Muscle layer of colon (tissue), 2 donors: ENCODE measurements at regions not wholly inside any gene's neighbourhood (a gene's known extent, or its start where the extent isn't known, plus 50 kb on each side); places are given as distances from the start of the nearest gene placed in this dataset.
"Not testable (repeated sequence)": the region's sequence is repeated elsewhere in the genome, so short reads cannot be mapped to it uniquely, and the experiment has no call there.

Experiments
- H3K27ac ChIP-seq: one replicate; pipeline ENCODE4 v1.7.0; 2013; ENCODE audit warnings: low read depth, mild to moderate bottlenecking, low read length, moderate library complexity
- H3K27me3 ChIP-seq, 2 donors: one replicate each; pipeline ENCODE4 v1.7.0; 2013; ENCODE audit warnings: low read length in 2 of 2, mild to moderate bottlenecking in 2 of 2; ENCODE audit not compliant: insufficient read depth in 2 of 2, control insufficient read depth in 1 of 2
- H3K36me3 ChIP-seq: one replicate; pipeline ENCODE4 v1.7.0; 2013; ENCODE audit warnings: mild to moderate bottlenecking, low read length; ENCODE audit not compliant: insufficient read depth
- H3K4me1 ChIP-seq: one replicate; pipeline ENCODE4 v1.7.0; 2013; ENCODE audit warnings: mild to moderate bottlenecking, low read length; ENCODE audit not compliant: insufficient read depth
- H3K4me3 ChIP-seq, 2 donors: one replicate each; pipeline ENCODE4 v1.7.0; 2013; ENCODE audit warnings: low read length in 2 of 2, low read depth in 1 of 2, mild to moderate bottlenecking in 1 of 2, moderate library complexity in 1 of 2
- H3K9ac ChIP-seq: one replicate; pipeline ENCODE4 v1.7.0; 2013; ENCODE audit warnings: low read length
- H3K9me3 ChIP-seq: one replicate; pipeline ENCODE4 v1.7.0; 2013; ENCODE audit warnings: mild to moderate bottlenecking, low read length
- donor health status: abdominal sarcoma.
- donor health status: Adenocarcinoma of cecum.

GRCh38 chr5:163951069-163951468 lies 445.6 kb downstream of the MAT2B start:
- Histone ChIP-seq H3K27me3 (no peaks in the 10 kb centered on the region), H3K4me1 (no peaks in the 10 kb centered on the region), H3K9me3 (no peaks in the 10 kb centered on the region), H3K4me3 (no peak overlapping the region), H3K9ac (no peak overlapping the region), H3K27ac (no peak overlapping the region), H3K36me3 (no peaks in the 10 kb centered on the region)

- no peaks in the 10 kb centered on the region for H3K27me3 ChIP-seq
- H3K4me3 ChIP-seq = no peak overlapping the region
- H3K27ac ChIP-seq = no peak overlapping the region
- no peaks in the 10 kb centered on the region for H3K9me3 ChIP-seq
- no peak overlapping the region for H3K9ac ChIP-seq
- no peaks in the 10 kb centered on the region for H3K36me3 ChIP-seq
- no peaks in the 10 kb centered on the region for H3K4me1 ChIP-seq
Measured at GRCh38 chr5:163953901-163954300, 448.5 kb downstream of the MAT2B start.

DNA sequence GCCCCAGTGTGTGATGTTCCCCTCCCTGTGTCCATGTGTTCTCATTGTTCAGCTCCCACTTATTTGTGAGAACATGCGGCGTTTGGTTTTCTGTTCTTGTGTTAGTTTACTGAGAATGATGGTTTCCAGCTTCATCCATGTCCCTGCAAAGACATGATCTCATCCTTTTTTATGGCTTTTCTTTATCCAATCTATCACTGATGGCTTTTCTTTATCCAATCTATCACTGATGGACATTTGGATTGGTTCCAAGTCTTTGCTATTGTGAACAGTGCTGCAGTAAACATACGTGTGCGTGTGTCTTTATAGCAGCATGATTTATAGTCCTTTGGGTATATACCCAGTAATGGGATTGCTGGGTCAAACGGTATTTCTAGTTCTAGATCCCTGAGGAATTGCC lies 455.8 kb downstream of the MAT2B start:
- H3K36me3 ChIP-seq, H3K9me3 ChIP-seq, H3K4me3 ChIP-seq: not testable (repeated sequence)

GRCh38 chr5:163963881-163964280 lies 458.5 kb downstream of the MAT2B start:
- Histone ChIP-seq H3K27ac (no peak overlapping the region), H3K9me3 (no peaks in the 10 kb centered on the region), H3K36me3 (no peaks in the 10 kb centered on the region), H3K4me3 (no peak overlapping the region), H3K9ac (no peak overlapping the region), H3K4me1 (no peaks in the 10 kb centered on the region), H3K27me3 (no peaks in the 10 kb centered on the region)

More for the DNA sequence above, 455.8 kb downstream of the MAT2B start:
- not testable (repeated sequence) for H3K27me3 ChIP-seq, H3K4me1 ChIP-seq, H3K9ac ChIP-seq, H3K27ac ChIP-seq

DNA sequence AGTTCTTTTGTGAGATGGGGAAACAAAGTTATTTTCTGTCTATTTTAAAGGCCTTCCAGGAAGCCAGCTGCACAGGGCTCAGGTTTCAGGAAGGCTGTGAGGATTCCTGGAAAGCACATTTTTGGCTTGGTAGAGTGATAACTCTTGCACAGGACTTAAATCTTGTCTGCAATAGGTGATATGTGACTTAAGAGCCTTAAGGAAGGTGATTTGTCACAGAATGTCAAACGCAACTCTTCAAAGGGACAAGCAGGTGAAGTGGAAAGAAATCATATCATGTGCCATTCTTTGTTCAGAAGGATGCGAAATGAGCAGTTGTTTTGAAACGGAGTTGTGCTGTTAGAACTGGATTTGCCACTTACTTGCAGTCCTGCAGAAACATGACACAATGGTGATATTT lies 459.3 kb downstream of the MAT2B start:
- Histone ChIP-seq H3K36me3 (no peaks in the 10 kb centered on the region), H3K4me3 (no peak overlapping the region), H3K9ac (no peak overlapping the region), H3K4me1 (no peaks in the 10 kb centered on the region), H3K9me3 (no peaks in the 10 kb centered on the region), H3K27me3 (no peaks in the 10 kb centered on the region), H3K27ac (no peak overlapping the region)

- Histone ChIP-seq H3K9me3 (no peaks in the 10 kb centered on the region), H3K9ac (no peak overlapping the region), H3K36me3 (no peaks in the 10 kb centered on the region), H3K4me1 (no peaks in the 10 kb centered on the region), H3K27me3 (no peaks in the 10 kb centered on the region), H3K27ac (no peak overlapping the region), H3K4me3 (no peak overlapping the region)
Measured at GRCh38 chr5:163967268-163967667, 461.8 kb downstream of the MAT2B start.

GRCh38 chr5:163968651-163969050 lies 463.2 kb downstream of the MAT2B start:
- Histone ChIP-seq H3K27ac (no peak overlapping the region), H3K9ac (no peak overlapping the region), H3K9me3 (no peaks in the 10 kb centered on the region), H3K36me3 (no peaks in the 10 kb centered on the region), H3K4me1 (no peaks in the 10 kb centered on the region), H3K27me3 (no peaks in the 10 kb centered on the region), H3K4me3 (no peak overlapping the region)

- Histone ChIP-seq H3K9me3 (no peaks in the 10 kb centered on the region), H3K4me1 (no peaks in the 10 kb centered on the region), H3K4me3 (no peak overlapping the region), H3K9ac (no peak overlapping the region), H3K27me3 (no peaks in the 10 kb centered on the region), H3K27ac (no peak overlapping the region), H3K36me3 (no peaks in the 10 kb centered on the region)
Measured at GRCh38 chr5:163976696-163977095, 471.3 kb downstream of the MAT2B start.

- Histone ChIP-seq H3K27ac (no peak overlapping the region), H3K9me3 (no peaks in the 10 kb centered on the region), H3K4me3 (no peak overlapping the region), H3K4me1 (no peaks in the 10 kb centered on the region), H3K36me3 (no peaks in the 10 kb centered on the region), H3K27me3 (no peaks in the 10 kb centered on the region), H3K9ac (no peak overlapping the region)
Measured at GRCh38 chr5:163978897-163979296, 473.5 kb downstream of the MAT2B start.

- no peaks in the 10 kb centered on the region for H3K27me3 ChIP-seq
- no peaks in the 10 kb centered on the region for H3K9me3 ChIP-seq
- H3K27ac ChIP-seq = no peak overlapping the region
- no peak overlapping the region for H3K9ac ChIP-seq
- no peak overlapping the region for H3K4me3 ChIP-seq
- no peaks in the 10 kb centered on the region for H3K4me1 ChIP-seq
- H3K36me3 ChIP-seq = no peaks in the 10 kb centered on the region
Measured at GRCh38 chr5:163988566-163988965, 483.1 kb downstream of the MAT2B start.

- H3K36me3 ChIP-seq = no peaks in the 10 kb centered on the region
- no peaks in the 10 kb centered on the region for H3K9me3 ChIP-seq
- H3K27ac ChIP-seq = no peak overlapping the region
- H3K9ac ChIP-seq = no peak overlapping the region
- no peak overlapping the region for H3K4me3 ChIP-seq
- H3K4me1 ChIP-seq = no peaks in the 10 kb centered on the region
- H3K27me3 ChIP-seq = no peaks in the 10 kb centered on the region
Measured at GRCh38 chr5:163993126-163993525, 487.7 kb downstream of the MAT2B start.

GRCh38 chr5:163995206-163995605 lies 489.8 kb downstream of the MAT2B start:
- H3K9ac ChIP-seq = no peak overlapping the region
- H3K4me1 ChIP-seq = peaks cover 4% of the 10 kb centered on the region
- H3K9me3 ChIP-seq = no peaks in the 10 kb centered on the region
- no peaks in the 10 kb centered on the region for H3K36me3 ChIP-seq
- H3K27me3 ChIP-seq = no peaks in the 10 kb centered on the region
- no peak overlapping the region for H3K27ac ChIP-seq
- no peak overlapping the region for H3K4me3 ChIP-seq
